ENCODE measurements at regions not wholly inside any gene's neighbourhood (a gene's known extent, or its start where the extent isn't known, plus 50 kb on each side); places are given as distances from the start of the nearest gene placed in this dataset.
A peak's percentile ranks its signal among the peaks of the same experiment; 100 is the strongest.

DNA sequence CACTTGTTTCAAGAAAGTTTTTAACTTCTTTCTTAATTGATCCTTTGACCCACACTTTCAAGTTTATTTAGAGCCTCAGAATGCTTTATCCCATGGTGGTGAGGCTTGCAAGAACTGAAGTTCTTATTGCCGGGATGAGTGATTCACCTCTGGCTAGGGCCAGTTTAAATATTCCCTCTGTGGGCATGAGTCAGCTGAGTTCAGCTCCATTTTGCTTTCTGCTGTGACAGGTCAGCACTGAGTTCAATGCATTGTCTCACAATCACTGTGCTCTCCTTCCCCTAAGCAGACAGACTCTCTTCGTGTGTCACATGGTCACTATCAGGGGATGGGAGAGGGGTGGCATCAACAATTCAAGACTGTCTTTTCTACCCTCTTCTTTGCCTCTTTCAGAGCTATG, 514.6 kb upstream of the FBXO33 start:
- no peak for DNase-seq

GRCh38 chr14:39939023-39939422, 506.8 kb upstream of the FBXO33 start:
- DNase-seq, result no peak

DNA sequence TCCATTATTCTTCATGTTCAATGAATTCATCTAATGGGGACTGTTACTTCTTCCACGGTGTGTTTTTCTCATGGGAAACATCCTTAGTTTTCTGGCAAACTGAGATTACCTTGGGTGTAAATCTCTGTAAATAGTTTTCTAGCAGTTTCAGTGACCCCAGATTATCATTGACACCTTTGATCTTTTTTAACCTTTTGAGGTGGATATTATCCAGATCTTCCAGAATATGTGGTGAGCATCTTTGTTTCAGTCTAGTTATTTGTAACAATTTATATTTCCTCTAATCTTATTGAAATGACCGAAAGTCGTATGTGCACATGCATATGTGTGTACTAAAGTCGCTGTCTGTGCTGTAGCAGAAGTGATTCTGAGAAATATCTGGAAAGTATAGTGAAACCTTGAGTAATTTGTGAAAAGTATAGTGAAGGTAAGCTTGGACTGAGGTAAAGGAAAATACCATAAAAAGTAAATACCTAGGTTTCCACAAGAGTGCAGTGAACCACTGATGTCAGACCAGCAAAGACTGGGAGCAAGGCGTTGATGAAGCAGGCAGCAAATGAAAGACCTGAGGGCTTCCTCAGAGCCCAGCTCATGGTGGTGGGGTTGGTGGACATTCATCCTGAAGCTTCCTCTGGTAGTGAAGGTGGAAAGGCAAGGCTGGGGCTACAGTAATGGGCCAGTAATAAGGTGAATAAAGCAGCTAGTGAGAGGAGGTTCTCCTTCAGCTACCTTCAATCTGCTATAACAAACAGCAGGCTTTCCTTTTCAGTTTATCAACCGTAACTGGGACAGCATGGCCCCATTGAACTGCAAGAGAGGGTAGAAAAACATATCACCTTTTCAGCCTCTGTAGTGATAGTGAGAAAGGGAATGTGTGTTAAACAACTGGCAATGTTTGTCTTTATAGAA, 480.2 kb upstream of the FBXO33 start:
- DNase-seq, result peak in 1 of 2 experiments; percentile 19

DNA sequence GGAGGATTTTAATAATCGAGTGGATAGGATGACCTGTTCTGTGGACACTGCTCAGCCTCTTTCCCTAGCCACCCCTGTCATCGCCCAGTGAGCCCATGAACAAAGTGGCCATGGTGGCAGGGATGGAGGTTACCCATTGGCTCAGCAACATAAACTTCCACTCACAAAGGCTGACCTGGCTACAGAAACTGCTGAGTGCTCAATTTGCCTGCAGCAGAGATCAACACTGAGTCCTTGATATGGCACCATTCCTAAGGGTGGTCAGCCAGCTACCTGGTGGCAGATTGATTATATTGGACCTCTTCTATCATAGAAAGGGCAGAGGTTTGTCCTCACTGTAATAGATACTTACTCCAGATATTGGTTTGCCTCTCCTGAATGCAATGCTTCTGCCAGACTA, 465.4 kb upstream of the FBXO33 start:
- DNase-seq, result no peak

- no peak for DNase-seq
Observed at GRCh38 chr14:39890026-39890425, 457.8 kb upstream of the FBXO33 start.

GRCh38 chr14:39884091-39884490, 451.9 kb upstream of the FBXO33 start:
- no peak for DNase-seq

DNA sequence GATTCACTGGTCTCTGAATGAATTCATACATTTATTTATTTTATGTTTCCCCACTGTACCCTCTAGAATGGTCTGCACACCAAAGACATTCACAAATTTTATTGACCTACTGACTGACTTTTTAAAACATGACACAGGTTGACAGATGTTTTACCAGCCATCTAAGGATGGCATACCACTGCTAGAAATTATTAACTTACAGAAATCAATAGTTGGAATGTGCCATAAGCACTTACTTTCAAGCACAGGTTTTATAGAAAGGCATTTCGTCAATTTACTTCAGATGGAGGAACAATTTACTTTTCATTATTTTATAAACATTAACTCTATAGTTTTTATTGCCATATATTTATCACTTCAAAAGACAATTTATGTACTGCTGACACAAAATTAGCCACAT, 448.7 kb upstream of the FBXO33 start:
- DNase-seq, result no peak

DNA sequence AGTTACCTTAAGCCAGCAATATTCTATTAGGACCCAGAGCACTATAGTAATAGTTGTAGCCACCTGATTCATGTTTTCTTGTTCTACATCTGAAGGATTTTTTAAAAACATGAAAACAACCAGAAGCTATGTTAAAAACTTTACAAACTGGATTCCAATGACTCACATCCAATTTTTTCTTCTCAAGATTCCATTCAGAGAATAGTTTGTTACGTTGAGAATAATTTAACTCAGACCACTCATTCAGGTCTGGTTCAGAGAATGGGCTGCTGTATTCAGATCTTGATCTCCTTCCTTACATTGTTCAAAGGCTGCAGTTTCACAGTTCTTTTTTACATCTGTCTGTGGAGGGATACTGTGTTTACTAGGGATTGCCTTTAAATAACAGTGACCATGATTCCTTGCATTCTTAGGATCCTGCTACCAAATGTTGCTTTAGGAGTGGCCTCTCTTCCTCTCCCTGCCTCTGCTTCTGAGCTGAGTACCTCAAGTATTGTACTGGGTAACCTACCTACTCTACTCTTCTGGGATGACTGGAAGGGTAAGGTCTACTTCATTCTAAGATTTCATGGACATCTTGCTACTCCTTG, 448.0 kb upstream of the FBXO33 start:
- no peak for DNase-seq

DNA sequence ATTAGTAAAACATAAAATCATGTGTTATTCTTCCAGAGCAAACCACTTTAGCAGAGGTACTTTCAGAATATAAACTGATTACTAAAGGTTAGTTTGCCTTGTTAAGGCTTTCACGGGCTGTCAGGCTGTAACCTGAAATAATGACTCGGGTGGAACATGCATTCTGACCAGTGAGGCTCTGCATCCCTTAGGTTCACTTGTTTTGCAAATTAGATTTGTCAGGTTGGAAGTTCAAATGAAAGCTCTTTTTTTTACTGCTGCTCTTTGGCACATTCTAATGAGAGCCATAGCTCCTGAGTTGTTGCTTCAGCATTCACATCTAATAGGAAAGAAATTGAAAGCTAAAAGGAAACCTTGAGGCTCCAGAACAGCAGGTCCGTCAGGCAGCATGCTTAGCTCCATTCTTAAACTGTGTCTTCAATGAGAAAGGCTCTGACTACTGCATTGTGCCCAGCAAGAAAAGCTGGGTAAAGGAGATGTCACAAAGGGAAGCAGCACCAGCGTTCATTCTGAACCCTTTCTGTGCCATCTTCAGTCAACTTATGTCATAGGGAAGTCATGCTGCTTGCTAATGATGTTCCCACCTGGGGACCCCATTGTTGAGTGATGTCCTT, 445.5 kb upstream of the FBXO33 start:
- no peak for DNase-seq

DNA sequence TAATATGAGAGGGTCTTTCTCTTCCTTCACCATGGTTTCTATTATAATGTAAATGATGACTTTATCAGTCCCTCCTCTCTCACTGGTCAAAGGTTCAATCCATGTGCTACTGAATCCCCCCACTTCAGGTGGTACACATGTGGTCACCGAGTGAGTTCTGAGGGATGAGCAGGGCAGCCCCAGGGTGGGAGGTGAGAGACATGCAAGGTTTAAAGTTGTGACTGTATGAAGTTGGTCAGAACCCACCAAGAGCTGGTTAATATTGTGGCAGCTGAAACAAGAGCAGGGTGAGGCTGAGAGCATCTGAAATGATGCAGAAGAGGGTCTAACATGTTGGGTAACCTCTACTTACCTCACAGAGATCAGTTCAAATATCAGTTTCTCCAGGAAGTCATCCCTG, 444.7 kb upstream of the FBXO33 start:
- DNase-seq, result no peak

DNA sequence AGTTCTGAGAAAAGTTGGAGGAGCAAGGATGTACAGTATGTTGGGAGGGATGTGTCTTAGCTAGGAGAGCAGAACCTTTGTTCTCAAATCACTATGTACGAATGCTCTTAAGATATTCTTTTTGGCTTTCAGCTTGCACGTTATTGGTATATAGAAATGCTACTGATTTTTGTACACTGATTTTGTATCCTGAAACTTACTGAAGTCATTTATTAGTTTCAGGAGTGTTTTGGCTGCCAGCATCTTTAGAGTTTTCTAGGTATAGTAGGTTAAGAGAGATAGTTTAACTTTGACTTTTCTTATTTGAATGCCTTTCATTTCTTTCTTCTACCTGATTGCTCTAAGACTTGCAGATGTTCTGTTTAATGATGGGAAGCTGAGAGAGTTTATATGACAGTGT, 442.8 kb upstream of the FBXO33 start:
- no peak for DNase-seq

GRCh38 chr14:39873791-39874190, 441.6 kb upstream of the FBXO33 start:
- DNase-seq, result no peak

DNA sequence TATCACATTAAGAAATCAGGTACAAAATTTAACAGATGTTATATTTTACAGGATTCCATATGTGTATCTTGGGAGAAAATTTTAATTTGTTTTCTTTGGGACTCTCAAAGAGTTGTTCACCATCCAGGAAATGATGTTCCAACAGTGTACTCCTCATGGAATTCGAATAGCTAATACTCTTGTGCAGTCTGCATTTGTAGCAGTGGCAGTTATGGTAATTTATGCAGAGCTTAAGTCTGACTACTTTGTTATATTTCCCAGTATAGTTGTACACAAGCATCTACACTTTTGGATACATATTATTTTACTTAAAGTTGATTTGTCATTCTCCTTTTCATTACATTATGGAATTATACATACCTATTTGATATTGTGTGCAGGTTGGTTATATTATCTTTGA, 436.7 kb upstream of the FBXO33 start:
- DNase-seq, result no peak

- DNase-seq, result no peak
Observed at GRCh38 chr14:39868251-39868650, 436.0 kb upstream of the FBXO33 start.

- DNase-seq, result no peak
Observed at GRCh38 chr14:39863441-39863840, 431.2 kb upstream of the FBXO33 start.

GRCh38 chr14:39861696-39862095, 429.5 kb upstream of the FBXO33 start:
- DNase-seq, result no peak

GRCh38 chr14:39861229-39861600, 429.0 kb upstream of the FBXO33 start:
- DNase-seq, result no peak

DNA sequence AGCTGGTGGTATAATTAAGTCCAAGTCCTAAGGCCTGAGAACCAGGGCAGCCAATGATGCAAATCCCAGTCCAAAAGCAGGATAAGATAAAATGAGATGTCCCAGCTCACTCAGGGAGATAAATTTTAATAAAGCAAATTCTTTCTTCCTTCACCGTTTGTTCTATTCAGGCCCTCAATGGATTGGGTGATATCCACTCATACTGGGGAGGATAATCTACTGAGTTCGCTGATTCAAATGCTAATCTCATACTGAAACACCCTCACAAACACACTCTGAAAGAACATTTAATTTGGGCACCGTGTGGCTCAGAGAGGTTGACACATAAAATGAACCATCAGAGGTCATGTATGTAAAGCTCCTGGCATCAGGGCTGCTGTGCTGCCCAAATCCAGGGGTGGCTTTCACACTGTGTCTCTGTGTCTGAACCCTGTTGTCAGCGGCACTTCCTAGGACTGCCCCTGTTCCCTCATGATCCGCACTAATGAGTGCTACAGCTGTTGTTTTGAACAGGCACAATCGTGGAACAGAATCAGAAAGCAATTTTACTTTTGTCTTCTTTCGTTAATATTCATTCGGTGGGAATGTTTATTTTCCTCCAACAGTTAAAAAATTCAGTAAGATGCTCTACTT, 428.5 kb upstream of the FBXO33 start:
- no peak for DNase-seq

- no peak for DNase-seq
Observed at GRCh38 chr14:39859314-39859713, 427.1 kb upstream of the FBXO33 start.

- DNase-seq, result no peak
Observed at GRCh38 chr14:39857376-39858055, 425.3 kb upstream of the FBXO33 start.

- no peak for DNase-seq
Observed at GRCh38 chr14:39853441-39853840, 421.2 kb upstream of the FBXO33 start.

GRCh38 chr14:39851202-39851601, 419.0 kb upstream of the FBXO33 start:
- DNase-seq, result no peak

GRCh38 chr14:39847852-39848251, 415.6 kb upstream of the FBXO33 start:
- no peak for DNase-seq
